Astrocyte of the spinal cord (primary cell): ENCODE measurements at regions not wholly inside any gene's neighbourhood (a gene's known extent, or its start where the extent isn't known, plus 50 kb on each side); places are given as distances from the start of the nearest gene placed in this dataset.
A peak's percentile ranks its signal among the peaks of the same experiment; 100 is the strongest.
"Not testable (repeated sequence)": the region's sequence is repeated elsewhere in the genome, so short reads cannot be mapped to it uniquely, and the experiment has no call there.

Experiments used
- DNase-seq: peaks from one replicate; pipeline ENCODE4 v3.0.0; 2011; ENCODE audit warnings: low read depth, low spot score
- H3K4me3 ChIP-seq: 2 replicates; pipeline ENCODE4 v1.5.1; 2011; ENCODE audit warnings: low read depth, mild to moderate bottlenecking, low read length, moderate library complexity
- in situ Hi-C: cut with HindIII; loops from 2 replicates; pipeline ENCODE4 v1.10.0; 2017; ENCODE audit warnings: low sequenced_read_pairs
- TF ChIP-seq, protein P1 (sequence below): IDR thresholded peaks from 2 replicates; pipeline ENCODE4 v1.5.1; 2012; ENCODE audit warnings: low read depth, mild to moderate bottlenecking, low read length, inconsistent platforms

GRCh38 chr4:28010577-28011240 is 1150.1 kb downstream of the STIM2 start:
- TF ChIP-seq, protein P1, sequence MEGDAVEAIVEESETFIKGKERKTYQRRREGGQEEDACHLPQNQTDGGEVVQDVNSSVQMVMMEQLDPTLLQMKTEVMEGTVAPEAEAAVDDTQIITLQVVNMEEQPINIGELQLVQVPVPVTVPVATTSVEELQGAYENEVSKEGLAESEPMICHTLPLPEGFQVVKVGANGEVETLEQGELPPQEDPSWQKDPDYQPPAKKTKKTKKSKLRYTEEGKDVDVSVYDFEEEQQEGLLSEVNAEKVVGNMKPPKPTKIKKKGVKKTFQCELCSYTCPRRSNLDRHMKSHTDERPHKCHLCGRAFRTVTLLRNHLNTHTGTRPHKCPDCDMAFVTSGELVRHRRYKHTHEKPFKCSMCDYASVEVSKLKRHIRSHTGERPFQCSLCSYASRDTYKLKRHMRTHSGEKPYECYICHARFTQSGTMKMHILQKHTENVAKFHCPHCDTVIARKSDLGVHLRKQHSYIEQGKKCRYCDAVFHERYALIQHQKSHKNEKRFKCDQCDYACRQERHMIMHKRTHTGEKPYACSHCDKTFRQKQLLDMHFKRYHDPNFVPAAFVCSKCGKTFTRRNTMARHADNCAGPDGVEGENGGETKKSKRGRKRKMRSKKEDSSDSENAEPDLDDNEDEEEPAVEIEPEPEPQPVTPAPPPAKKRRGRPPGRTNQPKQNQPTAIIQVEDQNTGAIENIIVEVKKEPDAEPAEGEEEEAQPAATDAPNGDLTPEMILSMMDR, result no peak
- no peak overlapping the region for H3K4me3 ChIP-seq
- in situ Hi-C loops, result no loop called here
- DNase-seq, result no peak

GRCh38 chr4:28014469-28014868 is 1153.8 kb downstream of the STIM2 start:
- TF ChIP-seq, protein P1, result no peak
- DNase-seq, result no peak
- in situ Hi-C loops, result no loop called here
- H3K4me3 ChIP-seq, result no peak overlapping the region

DNA sequence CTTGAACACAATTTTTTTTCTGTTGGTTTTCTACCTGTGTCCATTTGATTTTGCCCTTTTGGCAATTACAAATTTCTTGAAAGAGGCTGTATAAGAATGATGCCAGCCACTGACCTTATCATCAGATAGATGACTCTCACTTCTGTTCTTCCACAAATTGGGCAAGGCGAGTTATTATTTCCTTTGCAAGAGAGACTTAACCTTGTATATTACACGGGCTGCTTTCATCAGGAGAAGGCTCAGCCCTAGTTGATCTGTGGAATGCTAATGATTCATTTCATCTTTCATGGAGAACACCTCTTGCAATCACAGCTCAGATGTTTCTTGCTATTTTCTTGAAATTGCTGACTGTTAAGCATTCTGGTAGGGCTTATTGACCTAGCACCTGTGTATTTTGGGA is 1155.4 kb downstream of the STIM2 start:
- in situ Hi-C loops, result no loop called here
- H3K4me3 ChIP-seq, result no peak overlapping the region
- TF ChIP-seq, protein P1, result no peak
- no peak for DNase-seq

DNA sequence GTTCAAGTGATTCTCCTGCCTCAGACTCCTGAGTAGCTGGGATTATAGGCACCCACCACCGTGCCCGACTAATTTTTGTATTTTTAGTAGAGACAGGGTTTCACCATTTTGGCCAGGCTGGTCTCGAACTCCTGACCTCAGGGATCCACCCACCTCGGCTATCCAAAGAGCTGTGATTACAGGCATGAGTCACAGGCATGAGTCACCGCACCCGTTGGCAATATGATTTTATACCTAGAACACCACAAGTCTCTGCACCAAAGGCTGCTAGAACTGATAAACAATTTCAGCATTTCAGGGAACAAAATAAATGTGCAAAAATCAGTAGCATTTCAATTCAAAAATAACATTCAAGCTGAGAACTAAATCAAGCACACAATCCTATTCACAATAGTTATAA is 1177.6 kb downstream of the STIM2 start:
- H3K4me3 ChIP-seq, in situ Hi-C loops: not testable (repeated sequence)
- peak; percentile 16 for DNase-seq

GRCh38 chr4:28062562-28062961 is 1201.9 kb downstream of the STIM2 start:
- TF ChIP-seq, protein P1, result no peak
- in situ Hi-C loops, result no loop called here
- no peak for DNase-seq
- no peak overlapping the region for H3K4me3 ChIP-seq

- TF ChIP-seq, protein P1, result no peak
- DNase-seq, result no peak
- H3K4me3 ChIP-seq, result no peak overlapping the region
- in situ Hi-C loops, result no loop called here
Observed at GRCh38 chr4:28073860-28074555, 1213.4 kb downstream of the STIM2 start.

DNA sequence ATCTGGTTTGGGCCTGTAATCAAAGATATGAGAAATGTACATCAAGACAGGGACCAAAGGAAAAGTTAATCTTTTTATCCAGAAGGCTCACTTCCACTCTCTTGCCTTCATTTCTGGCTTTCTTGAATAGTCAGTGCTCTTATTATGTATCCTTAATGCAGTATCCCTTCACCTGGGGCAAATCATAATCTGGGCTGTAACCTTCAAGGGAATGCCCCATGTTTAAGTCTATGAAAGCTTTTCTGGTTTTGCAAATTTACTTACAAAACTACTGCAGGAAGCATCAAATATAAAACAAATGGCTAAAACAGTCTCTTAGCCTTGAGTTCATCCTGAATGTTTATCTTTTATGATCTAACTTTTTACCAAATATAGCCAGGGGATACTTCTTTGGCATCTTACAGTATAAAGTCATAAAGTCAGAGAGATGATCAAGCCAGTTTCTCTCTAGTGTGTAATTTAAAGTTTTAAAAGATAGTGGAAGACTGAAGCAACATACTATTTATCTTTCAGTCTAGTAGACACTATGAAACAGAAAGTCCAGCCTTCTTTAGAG is 1214.8 kb downstream of the STIM2 start:
- H3K4me3 ChIP-seq, result no peak overlapping the region
- TF ChIP-seq, protein P1, result no peak
- DNase-seq, result no peak
- in situ Hi-C loops, result no loop called here

DNA sequence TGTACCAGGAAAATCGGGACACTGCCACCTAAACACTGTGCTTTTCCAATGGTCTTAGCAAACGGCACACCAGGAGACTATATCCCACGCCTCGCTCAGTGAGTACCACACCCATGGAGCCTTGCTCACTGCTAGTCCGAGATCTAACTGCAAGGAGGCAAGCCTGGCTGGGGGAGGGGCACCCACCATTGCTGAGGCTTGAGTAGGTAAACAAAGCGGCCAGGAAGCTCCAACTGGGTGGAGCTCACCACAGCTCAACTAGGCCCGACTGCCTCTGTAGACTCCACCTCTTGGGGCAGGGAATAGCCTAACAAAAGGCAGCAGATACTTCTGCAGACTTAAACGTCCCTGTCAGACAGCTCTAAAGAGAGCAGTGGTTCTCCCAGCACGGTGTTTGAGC is 1216.6 kb downstream of the STIM2 start:
- in situ Hi-C loops, DNase-seq, H3K4me3 ChIP-seq: not testable (repeated sequence)
